Endothelial cell of umbilical vein (primary cell): ENCODE measurements at regions not wholly inside any gene's neighbourhood (a gene's known extent, or its start where the extent isn't known, plus 50 kb on each side); places are given as distances from the start of the nearest gene placed in this dataset.

Experiments used
- BruUV-seq: library from RNA; stranded (reverse); fragments of 400-500 nt; replicated peaks from 2 replicates; lab custom pipeline; 2021; lab: Mats Ljungman, UMichigan
- CTCF ChIA-PET: fragments of 300-600, 350-600 bp; sonication (Branson Sonifier 250); formaldehyde crosslinking; loops from one replicate; lab custom pipeline; 2021; ENCODE audit warnings: antibody characterized with exemption, inconsistent platforms; lab: Charles Lee
- POLR2A ChIA-PET: fragments of 300-600, 350-600 bp; sonication (Branson Sonifier 250); formaldehyde crosslinking; loops from one replicate; lab custom pipeline; 2021; ENCODE audit warnings: antibody characterized with exemption, inconsistent platforms; lab: Charles Lee
- DNase-seq: peaks from one replicate; pipeline ENCODE4 v3.0.0-alpha.2; 2011; ENCODE audit warnings: low read depth, low spot score
- FAIRE-seq: peaks from 2 replicates; lab custom pipeline; 2011; peaks lifted over from hg19 to GRCh38; lab: Jason Lieb, UNC
- H2AFZ ChIP-seq: 2 replicates; pipeline ENCODE4 v1.6.0; 2012; ENCODE audit warnings: low read depth, low read length, control low read depth, inconsistent platforms
- H3K27ac ChIP-seq: 2 replicates; pipeline ENCODE4 v1.5.1; 2011; ENCODE audit warnings: low read depth, mild to moderate bottlenecking, control low read depth, low read length, moderate library complexity; ENCODE audit not compliant: insufficient read depth
- H3K27me3 ChIP-seq, 2 experiments: 2 replicates each; pipeline versions ENCODE4 v1.6.0 to v1.6.1; 2011; ENCODE audit warnings: low read length in 2 of 2, mixed read lengths in 1 of 2; ENCODE audit not compliant: control insufficient read depth in 2 of 2, insufficient read depth in 2 of 2
- H3K36me3 ChIP-seq, 2 experiments: 2 replicates in 1 of 2; 3 replicates in 1 of 2; pipeline ENCODE4 v1.5.1; 2011; ENCODE audit warnings: low read length in 2 of 2, mild to moderate bottlenecking in 1 of 2, moderate library complexity in 1 of 2; ENCODE audit not compliant: control insufficient read depth in 2 of 2, insufficient read depth in 2 of 2; ENCODE audit errors: extremely low read depth in 1 of 2
- H3K4me1 ChIP-seq: 3 replicates; pipeline ENCODE4 v1.5.1; 2011; ENCODE audit warnings: mild to moderate bottlenecking, low read length; ENCODE audit not compliant: control insufficient read depth, insufficient read depth; ENCODE audit errors: extremely low read depth
- H3K4me2 ChIP-seq: 2 replicates; pipeline ENCODE4 v1.6.1; 2011; ENCODE audit warnings: low read length, control low read depth, mixed read lengths; ENCODE audit not compliant: insufficient read depth
- H3K4me3 ChIP-seq, 3 experiments: fragments of 200-600 bp in 1 of 3; sonication (generic), shearing (Covaris generic) in 1 of 3; replicated peaks in 1 of 3; 2 replicates each; pipeline ENCODE4 v1.5.1; 2011 to 2016; ENCODE audit warnings: control low read depth in 3 of 3, low read length in 3 of 3, mild to moderate bottlenecking in 2 of 3, inconsistent platforms in 1 of 3, low read depth in 1 of 3, moderate library complexity in 1 of 3; ENCODE audit not compliant: insufficient read depth in 1 of 3
- H3K79me2 ChIP-seq: 2 replicates; pipeline ENCODE4 v1.6.0; 2012; ENCODE audit warnings: low read length, inconsistent platforms; ENCODE audit not compliant: control insufficient read depth, insufficient read depth
- H3K9ac ChIP-seq: replicated peaks from 2 replicates; pipeline ENCODE3; 2011; ENCODE audit warnings: low read length, control low read depth; ENCODE audit not compliant: insufficient read depth; ENCODE audit errors: extremely low read depth
- H3K9me1 ChIP-seq: replicated peaks from 3 replicates; pipeline ENCODE4 v1.6.0; 2011; ENCODE audit warnings: mild to moderate bottlenecking, low read length; ENCODE audit not compliant: control insufficient read depth, insufficient read depth; ENCODE audit errors: extremely low read depth
- H3K9me3 ChIP-seq: replicated peaks from 2 replicates; pipeline ENCODE4 v1.5.1; 2012; ENCODE audit warnings: low read length, inconsistent platforms; ENCODE audit not compliant: control insufficient read depth, insufficient read depth
- H4K20me1 ChIP-seq: replicated peaks from 2 replicates; pipeline ENCODE3; 2011; ENCODE audit warnings: mild to moderate bottlenecking, low read length; ENCODE audit not compliant: control insufficient read depth, insufficient read depth; ENCODE audit errors: extremely low read depth
- CTCF ChIP-seq, 2 donors: IDR thresholded peaks; 1 replicate in 1 of 2; 2 replicates in 1 of 2; pipeline ENCODE4 v1.5.1; 2011; ENCODE audit warnings: low read length in 2 of 2, mild to moderate bottlenecking in 2 of 2, moderate library complexity in 2 of 2, control low read depth in 1 of 2, inconsistent platforms in 1 of 2, low read depth in 1 of 2; ENCODE audit not compliant: insufficient read depth in 1 of 2; ENCODE audit errors: extremely low read depth in 1 of 2
- EZH2 ChIP-seq: IDR thresholded peaks from 2 replicates; pipeline ENCODE4 v1.6.1; 2012; ENCODE audit warnings: borderline replicate concordance, low read depth, mild to moderate bottlenecking, moderate library complexity, low read length, inconsistent platforms; ENCODE audit not compliant: severe bottlenecking
- FOS ChIP-seq: IDR thresholded peaks from 2 replicates; pipeline ENCODE4 v1.6.1; 2011; ENCODE audit warnings: mild to moderate bottlenecking, low read length, moderate library complexity, borderline replicate concordance; ENCODE audit not compliant: insufficient read depth
- GATA2 ChIP-seq: IDR thresholded peaks from 2 replicates; pipeline ENCODE4 v1.7.0; 2011; ENCODE audit warnings: low read depth, mild to moderate bottlenecking, moderate library complexity, mixed read lengths, low read length; ENCODE audit not compliant: insufficient read length, insufficient read depth
- JUN ChIP-seq: IDR thresholded peaks from 2 replicates; pipeline ENCODE4 v1.6.1; 2011; ENCODE audit warnings: borderline replicate concordance, low read depth; ENCODE audit not compliant: insufficient read length, insufficient read depth
- MAX ChIP-seq: IDR thresholded peaks from 2 replicates; pipeline ENCODE4 v1.6.1; 2011; ENCODE audit not compliant: insufficient read depth, insufficient read length
- MYC ChIP-seq: IDR thresholded peaks from one replicate; pipeline ENCODE4 v1.6.1; 2011; ENCODE audit warnings: mild to moderate bottlenecking, low read depth, low read length
- POLR2A ChIP-seq: IDR thresholded peaks from 2 replicates; pipeline ENCODE4 v1.6.1; 2012; ENCODE audit warnings: low read depth, mild to moderate bottlenecking, control low read depth, low read length
- POLR2AphosphoS5 ChIP-seq: IDR thresholded peaks from 2 replicates; pipeline ENCODE4 v1.6.1; 2012; ENCODE audit warnings: low read depth, mild to moderate bottlenecking, control low read depth, low read length, moderate library complexity; ENCODE audit not compliant: insufficient read depth
- dilution Hi-C: fragments of 300-500 bp; cut with MboI; formaldehyde crosslinking; loops from one replicate; pipeline ENCODE4 v1.15.0; 2019; ENCODE audit warnings: low sequenced_read_pairs; ENCODE audit not compliant: extremely low pct_ligation_motif_present
- intact Hi-C: fragments of 100-400 bp; cut with micrococcal nuclease; formaldehyde crosslinking; loops from one replicate; pipeline ENCODE4 v1.10.0; 2022

GRCh38 chr20:6200092-6200491 is 77.3 kb upstream of the FERMT1 start:
- CTCF ChIA-PET, result no interaction called here

More at GRCh38 chr20:6200092-6200491, 77.3 kb upstream of the FERMT1 start:
- intact Hi-C loops (no loop called here), dilution Hi-C loops (no loop called here)
- H3K36me3 ChIP-seq, result no peaks in the 10 kb centered on the region
- H4K20me1 ChIP-seq, result no peaks in the 10 kb centered on the region
- no peak overlapping the region for H3K27ac ChIP-seq
- H3K4me1 ChIP-seq, result no peaks in the 10 kb centered on the region
- no peaks in the 10 kb centered on the region for H3K27me3 ChIP-seq
- no peak overlapping the region for H3K9ac ChIP-seq
- H3K79me2 ChIP-seq, result no peaks in the 10 kb centered on the region
- H3K9me1 ChIP-seq, result no peaks in the 10 kb centered on the region
- POLR2A ChIA-PET, result no interaction called here
- no peak overlapping the region for H3K4me2 ChIP-seq
- H3K9me3 ChIP-seq, result no peaks in the 10 kb centered on the region
- BruUV-seq, result no TSS peak
- H3K4me3 ChIP-seq, result no peak overlapping the region
- DNase-seq (no peak), FAIRE-seq (no peak)
- TF ChIP-seq JUN, result no peak
- no peak for TF ChIP-seq POLR2AphosphoS5
- TF ChIP-seq MYC, result no peak
- no peak for TF ChIP-seq CTCF (IDR thresholded peaks at IDR 0.05; ENCODE audit: extremely low read depth in 1 of 2, insufficient read depth in 1 of 2, low read depth in 1 of 2, low read length in 2 of 2)
- no peak for TF ChIP-seq GATA2
- no peak for TF ChIP-seq FOS
- TF ChIP-seq EZH2, result no peak
- no peak for TF ChIP-seq POLR2A
- no peak for TF ChIP-seq MAX
- H2AFZ ChIP-seq, result no peak overlapping the region
